ENCODE measurements at regions not wholly inside any gene's neighbourhood (a gene's known extent, or its start where the extent isn't known, plus 50 kb on each side); places are given as distances from the start of the nearest gene placed in this dataset.

- TF ChIP-seq CTCF (IDR thresholded peaks at IDR 0.05) = no peak
- TF ChIP-seq POLR2A (IDR thresholded peaks at IDR 0.05) = no peak
These were observed 582.0 kb upstream of the SEMA6D start for GRCh38 chr15:47135267-47135666.

All from body of pancreas (tissue), 4 donors.